ENCODE measurements at regions not wholly inside any gene's neighbourhood (a gene's known extent, or its start where the extent isn't known, plus 50 kb on each side); places are given as distances from the start of the nearest gene placed in this dataset.

DNA sequence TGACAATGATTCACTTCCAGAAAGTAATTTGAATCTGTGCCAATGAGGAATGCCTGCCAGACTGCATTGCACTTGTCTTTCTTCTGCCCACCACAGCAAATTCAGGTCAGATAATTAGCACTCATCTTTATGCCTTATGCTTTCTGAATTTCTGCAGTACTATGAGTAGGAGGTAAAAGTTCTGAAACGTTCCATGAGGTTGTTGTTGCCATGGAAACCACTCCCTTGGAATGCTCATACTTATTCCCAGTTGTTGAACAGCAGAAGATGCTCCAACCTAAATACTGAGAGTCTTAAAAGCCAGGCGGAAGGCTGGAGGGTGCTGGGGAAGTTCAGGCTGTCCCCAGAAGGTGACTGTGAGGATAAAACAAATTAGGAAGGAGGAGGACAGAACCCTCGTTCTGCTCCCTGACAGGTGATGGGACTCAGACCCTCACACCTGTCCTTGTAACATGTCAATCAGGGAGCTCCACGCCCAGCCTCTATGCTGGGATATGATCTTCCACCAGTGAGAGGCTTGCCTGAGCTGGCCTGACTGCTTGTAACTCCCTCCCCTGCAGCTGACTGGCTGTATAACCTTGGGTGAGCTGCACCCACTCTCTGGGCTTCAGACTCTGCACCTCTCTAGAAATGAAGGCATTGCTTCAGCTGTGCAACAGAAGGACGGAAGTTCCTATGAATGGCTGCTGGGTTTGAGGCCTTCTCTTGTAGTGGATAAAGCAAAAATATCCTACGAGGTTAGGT lies 554.3 kb upstream of the MGMT start:
- ChIA-PET POLR2A (no interaction called here), CTCF (ENCODE audit: low intra/inter-chr PET ratio, low total read pairs) (no interaction called here)
- H3K4me1 ChIP-seq (ENCODE audit: insufficient read depth, low read length) = no peaks in the 10 kb centered on the region
- no peaks in the 10 kb centered on the region for H3K36me3 ChIP-seq (replicated peaks in 1 of 2; ENCODE audit: control insufficient read depth in 1 of 2, insufficient read depth in 2 of 2, low read length in 2 of 2)
- no peaks in the 10 kb centered on the region for H3K9me3 ChIP-seq (ENCODE audit: low read length)
- H3K27me3 ChIP-seq (ENCODE audit: control insufficient read depth in 1 of 2, insufficient read depth in 2 of 2, low read length in 2 of 2) = peaks cover 0 to 25% of the 10 kb centered on the region in 2 experiments; a peak in 3 of 5 replicates
- no peak overlapping the region for H3K4me2 ChIP-seq (ENCODE audit: low read depth, low read length)
- intact Hi-C loops (cut with micrococcal nuclease; ENCODE audit: unreplicated experiment) (no loop called here), in situ Hi-C loops (cut with HindIII; ENCODE audit: extremely low pct_ligation_motif_present, low pct_unique_long_range_greater_than_20kb) (no loop called here)
- H2AFZ ChIP-seq (ENCODE audit: low read length) = no peak overlapping the region
- FAIRE-seq (no peak), ATAC-seq (no peak), DNase-seq (ENCODE audit: low spot score) (no peak)
- no peak for TF ChIP-seq ZBTB20 (CRISPR knock-in tag; IDR thresholded peaks at IDR 0.05; ENCODE audit: borderline replicate concordance, low read depth)
- no peak for TF ChIP-seq ZNF841 (CRISPR knock-in tag; IDR thresholded peaks at IDR 0.05; ENCODE audit: borderline replicate concordance)
- no peak for TF ChIP-seq NFYB (CRISPR knock-in tag; IDR thresholded peaks at IDR 0.05)
- TF ChIP-seq, protein P1, sequence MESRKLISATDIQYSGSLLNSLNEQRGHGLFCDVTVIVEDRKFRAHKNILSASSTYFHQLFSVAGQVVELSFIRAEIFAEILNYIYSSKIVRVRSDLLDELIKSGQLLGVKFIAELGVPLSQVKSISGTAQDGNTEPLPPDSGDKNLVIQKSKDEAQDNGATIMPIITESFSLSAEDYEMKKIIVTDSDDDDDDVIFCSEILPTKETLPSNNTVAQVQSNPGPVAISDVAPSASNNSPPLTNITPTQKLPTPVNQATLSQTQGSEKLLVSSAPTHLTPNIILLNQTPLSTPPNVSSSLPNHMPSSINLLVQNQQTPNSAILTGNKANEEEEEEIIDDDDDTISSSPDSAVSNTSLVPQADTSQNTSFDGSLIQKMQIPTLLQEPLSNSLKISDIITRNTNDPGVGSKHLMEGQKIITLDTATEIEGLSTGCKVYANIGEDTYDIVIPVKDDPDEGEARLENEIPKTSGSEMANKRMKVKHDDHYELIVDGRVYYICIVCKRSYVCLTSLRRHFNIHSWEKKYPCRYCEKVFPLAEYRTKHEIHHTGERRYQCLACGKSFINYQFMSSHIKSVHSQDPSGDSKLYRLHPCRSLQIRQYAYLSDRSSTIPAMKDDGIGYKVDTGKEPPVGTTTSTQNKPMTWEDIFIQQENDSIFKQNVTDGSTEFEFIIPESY (CRISPR knock-in tag; IDR thresholded peaks at IDR 0.05) = no peak
- no peak for TF ChIP-seq SYNCRIP (IDR thresholded peaks at IDR 0.05; ENCODE audit: insufficient read depth, low read depth, low read length)
- H3K9ac ChIP-seq (ENCODE audit: insufficient read depth, low read depth, low read length) = no peak overlapping the region
- no peak overlapping the region for H3K27ac ChIP-seq (ENCODE audit: extremely low read length, insufficient read depth, low read length)
- H3K4me3 ChIP-seq (replicated peaks in 1 of 3; ENCODE audit: insufficient read depth in 1 of 3, low read depth in 2 of 3, low read length in 3 of 3) = no peak overlapping the region
- no peaks in the 10 kb centered on the region for H4K20me1 ChIP-seq (ENCODE audit: insufficient read depth, low read length)
- WGBS (ENCODE audit: low lambda C conversion rate) = 20% methylated on average over 5 of the region's 6 CpGs
- H3K79me2 ChIP-seq (ENCODE audit: insufficient read depth, low read length) = no peaks in the 10 kb centered on the region
- no TSS peak for BruUV-seq (replicated peaks)

DNA sequence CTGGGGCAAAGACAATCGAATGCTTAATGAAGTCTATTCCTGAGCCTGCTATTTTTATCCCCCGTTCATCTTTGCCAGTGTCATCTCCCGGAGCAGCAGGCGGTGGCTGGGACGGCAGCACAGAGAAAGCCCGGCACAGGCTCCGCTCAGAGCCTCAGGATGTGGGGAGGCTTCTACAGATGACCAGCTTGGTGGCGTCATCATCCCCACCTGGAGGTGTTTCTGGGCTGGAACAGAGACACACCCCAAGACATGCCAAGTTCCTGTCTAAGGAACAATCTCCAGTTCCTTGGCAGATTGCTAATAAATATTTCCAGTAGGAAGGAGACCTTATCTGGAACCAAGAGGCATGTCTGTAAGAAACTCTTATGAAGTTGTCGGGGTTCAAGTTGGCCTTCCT lies 552.4 kb upstream of the MGMT start:
- no peak for TF ChIP-seq ZNF207 (IDR thresholded peaks at IDR 0.05; ENCODE audit: borderline replicate concordance)
- TF ChIP-seq ADNP (CRISPR knock-in tag; IDR thresholded peaks at IDR 0.05) = no peak
- no peak for TF ChIP-seq ZKSCAN1 (IDR thresholded peaks at IDR 0.05; ENCODE audit: low read length)
- no peak for TF ChIP-seq AGO2 (optimal IDR thresholded peaks at IDR 0.05; ENCODE audit: low read depth, low read length)
- no peak for TF ChIP-seq PAX8 (CRISPR knock-in tag; IDR thresholded peaks at IDR 0.05; ENCODE audit: borderline replicate concordance)
- TF ChIP-seq, protein P2, sequence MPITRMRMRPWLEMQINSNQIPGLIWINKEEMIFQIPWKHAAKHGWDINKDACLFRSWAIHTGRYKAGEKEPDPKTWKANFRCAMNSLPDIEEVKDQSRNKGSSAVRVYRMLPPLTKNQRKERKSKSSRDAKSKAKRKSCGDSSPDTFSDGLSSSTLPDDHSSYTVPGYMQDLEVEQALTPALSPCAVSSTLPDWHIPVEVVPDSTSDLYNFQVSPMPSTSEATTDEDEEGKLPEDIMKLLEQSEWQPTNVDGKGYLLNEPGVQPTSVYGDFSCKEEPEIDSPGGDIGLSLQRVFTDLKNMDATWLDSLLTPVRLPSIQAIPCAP (CRISPR knock-in tag; IDR thresholded peaks at IDR 0.05; ENCODE audit: low read depth) = no peak
- TF ChIP-seq, protein P3, sequence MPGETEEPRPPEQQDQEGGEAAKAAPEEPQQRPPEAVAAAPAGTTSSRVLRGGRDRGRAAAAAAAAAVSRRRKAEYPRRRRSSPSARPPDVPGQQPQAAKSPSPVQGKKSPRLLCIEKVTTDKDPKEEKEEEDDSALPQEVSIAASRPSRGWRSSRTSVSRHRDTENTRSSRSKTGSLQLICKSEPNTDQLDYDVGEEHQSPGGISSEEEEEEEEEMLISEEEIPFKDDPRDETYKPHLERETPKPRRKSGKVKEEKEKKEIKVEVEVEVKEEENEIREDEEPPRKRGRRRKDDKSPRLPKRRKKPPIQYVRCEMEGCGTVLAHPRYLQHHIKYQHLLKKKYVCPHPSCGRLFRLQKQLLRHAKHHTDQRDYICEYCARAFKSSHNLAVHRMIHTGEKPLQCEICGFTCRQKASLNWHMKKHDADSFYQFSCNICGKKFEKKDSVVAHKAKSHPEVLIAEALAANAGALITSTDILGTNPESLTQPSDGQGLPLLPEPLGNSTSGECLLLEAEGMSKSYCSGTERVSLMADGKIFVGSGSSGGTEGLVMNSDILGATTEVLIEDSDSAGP (CRISPR knock-in tag; IDR thresholded peaks at IDR 0.05; ENCODE audit: borderline replicate concordance) = no peak
- no peak for ATAC-seq
- POLR2A ChIA-PET = no interaction called here

More for the DNA sequence above, 552.4 kb upstream of the MGMT start:
- Histone ChIP-seq H4K20me1 (ENCODE audit: insufficient read depth, low read length) (no peaks in the 10 kb centered on the region), H3K9me3 (ENCODE audit: low read length) (no peaks in the 10 kb centered on the region), H3K9ac (ENCODE audit: insufficient read depth, low read depth, low read length) (no peak overlapping the region), H3K36me3 (replicated peaks in 1 of 2; ENCODE audit: control insufficient read depth in 1 of 2, insufficient read depth in 2 of 2, low read length in 2 of 2) (no peaks in the 10 kb centered on the region), H3K27ac (ENCODE audit: extremely low read length, insufficient read depth, low read length) (no peak overlapping the region), H3K27me3 (ENCODE audit: control insufficient read depth in 1 of 2, insufficient read depth in 2 of 2, low read length in 2 of 2) (peaks cover 0 to 22% of the 10 kb centered on the region in 2 experiments; a peak in 3 of 5 replicates), H3K4me2 (ENCODE audit: low read depth, low read length) (no peak overlapping the region), H3K4me3 (replicated peaks in 1 of 3; ENCODE audit: insufficient read depth in 1 of 3, low read depth in 2 of 3, low read length in 3 of 3) (no peak overlapping the region), H3K4me1 (ENCODE audit: insufficient read depth, low read length) (no peaks in the 10 kb centered on the region), H3K79me2 (ENCODE audit: insufficient read depth, low read length) (no peaks in the 10 kb centered on the region), H2AFZ (ENCODE audit: low read length) (no peak overlapping the region)
- no TSS peak for BruUV-seq (replicated peaks)
- CTCF ChIA-PET (ENCODE audit: low intra/inter-chr PET ratio, low total read pairs) = no interaction called here
- DNase-seq (ENCODE audit: low spot score) (no peak), FAIRE-seq (no peak)
- in situ Hi-C loops (cut with HindIII; ENCODE audit: extremely low pct_ligation_motif_present, low pct_unique_long_range_greater_than_20kb) (no loop called here), intact Hi-C loops (cut with micrococcal nuclease; ENCODE audit: unreplicated experiment) (no loop called here)
- WGBS (ENCODE audit: low lambda C conversion rate) = 15% methylated on average over 6 of the region's 9 CpGs

Data from HepG2 (cell line).